HG03066 (cell line): ENCODE measurements at regions not wholly inside any gene's neighbourhood (a gene's known extent, or its start where the extent isn't known, plus 50 kb on each side); places are given as distances from the start of the nearest gene placed in this dataset.
A peak's percentile ranks its signal among the peaks of the same experiment; 100 is the strongest.
"Not testable (repeated sequence)": the region's sequence is repeated elsewhere in the genome, so short reads cannot be mapped to it uniquely, and the experiment has no call there.

Experiments
- ATAC-seq: cut with Tn5 transposase; IDR thresholded peaks from one replicate; pipeline ENCODE4 v1.9.1; 2021; ENCODE audit warnings: low read depth; ENCODE audit not compliant: unreplicated experiment

DNA sequence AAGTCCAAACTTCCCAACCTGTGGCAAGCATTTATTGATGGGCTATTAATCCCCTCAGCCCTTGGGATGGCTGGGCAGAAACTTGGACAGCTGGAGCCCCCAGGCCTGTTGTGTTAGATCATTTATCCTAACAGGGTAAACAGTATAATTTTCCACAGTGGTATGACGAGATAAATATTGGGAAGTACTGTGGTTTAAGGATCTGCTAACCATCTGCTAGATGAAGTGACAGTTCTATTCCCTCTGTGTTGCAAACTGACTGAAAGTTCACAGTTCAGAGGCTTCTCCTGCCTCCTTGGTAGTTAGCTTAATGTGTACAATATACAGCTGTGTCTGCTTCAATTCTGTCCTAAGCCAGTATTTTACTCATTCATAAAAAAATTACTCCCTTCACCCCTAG lies 127.5 kb upstream of the CHODL start:
- ATAC-seq = no peak

DNA sequence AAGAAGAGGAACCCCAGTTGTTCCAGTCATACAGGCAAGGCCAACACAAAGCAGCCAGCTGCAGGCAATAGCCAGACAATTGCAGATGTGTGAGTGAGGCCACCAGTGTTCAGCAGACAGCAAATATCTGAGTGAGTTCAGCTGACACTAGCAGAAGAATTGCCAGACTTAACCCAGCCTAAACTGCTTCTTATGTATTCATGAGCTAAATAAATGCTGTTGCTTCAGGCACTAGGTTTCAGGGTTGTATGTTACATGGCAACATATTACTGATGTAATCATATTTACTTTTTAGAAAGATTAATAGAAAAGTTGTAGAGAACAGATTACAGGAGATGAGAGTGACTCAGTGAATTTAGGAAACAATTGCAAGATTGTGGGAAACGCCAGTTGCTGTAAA lies 129.8 kb upstream of the CHODL start:
- ATAC-seq = no peak

DNA sequence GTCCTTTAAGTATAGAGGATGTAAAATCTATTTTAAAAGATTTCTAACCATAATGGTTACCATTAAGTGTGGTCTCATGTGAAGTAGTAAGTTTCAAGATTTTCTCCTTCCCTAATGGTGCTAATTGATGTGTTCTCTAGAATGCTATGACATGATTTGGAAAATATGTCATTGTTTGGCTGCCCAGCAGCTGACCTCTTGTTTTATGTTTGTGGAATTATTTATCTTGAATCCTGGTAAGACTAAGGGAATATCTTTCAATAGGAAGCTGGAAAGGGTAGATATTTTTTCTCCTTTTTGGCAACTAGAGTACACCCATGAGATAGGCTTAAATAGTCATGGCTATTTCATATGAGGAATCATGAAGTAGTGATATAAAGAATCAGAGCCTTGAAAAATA lies 139.8 kb upstream of the CHODL start:
- ATAC-seq = no peak

DNA sequence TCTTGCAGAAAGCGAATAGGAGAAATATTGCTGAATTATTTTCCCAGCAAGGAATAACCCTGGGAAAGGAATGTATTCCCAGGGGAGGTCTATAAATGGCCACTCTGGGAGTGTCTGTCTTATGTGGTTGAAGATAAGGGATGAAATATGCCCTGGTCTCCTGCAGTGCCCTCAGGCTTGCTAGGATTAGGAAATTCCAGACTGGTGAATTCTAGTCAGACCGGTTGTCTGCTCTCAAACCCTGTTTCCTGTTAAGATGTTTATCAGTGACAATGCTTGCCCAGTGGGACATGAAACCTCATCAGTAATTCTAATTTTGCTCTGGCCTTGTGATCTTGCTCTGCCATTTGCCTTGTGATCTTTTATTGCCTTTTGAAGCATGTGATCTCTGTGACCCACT lies 148.2 kb upstream of the CHODL start:
- not testable (repeated sequence) for ATAC-seq

DNA sequence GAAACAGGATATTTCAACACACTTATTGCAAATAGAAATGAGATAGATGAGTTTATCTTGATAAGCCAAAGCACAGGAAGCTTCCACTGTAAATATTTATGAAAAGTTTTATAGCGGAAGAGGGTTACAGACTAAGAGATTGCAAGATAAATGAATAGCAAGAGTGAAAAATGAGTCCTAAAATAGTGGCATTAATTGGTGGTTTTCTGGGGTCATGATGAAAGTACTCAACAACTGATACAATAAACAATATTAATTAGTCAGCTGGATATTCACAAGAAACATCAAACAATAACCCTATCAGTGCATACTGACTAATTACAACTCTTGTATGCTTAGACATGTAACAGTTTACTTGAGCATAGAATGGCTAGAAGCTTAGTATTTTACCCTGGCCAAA lies 154.8 kb upstream of the CHODL start:
- no peak for ATAC-seq

DNA sequence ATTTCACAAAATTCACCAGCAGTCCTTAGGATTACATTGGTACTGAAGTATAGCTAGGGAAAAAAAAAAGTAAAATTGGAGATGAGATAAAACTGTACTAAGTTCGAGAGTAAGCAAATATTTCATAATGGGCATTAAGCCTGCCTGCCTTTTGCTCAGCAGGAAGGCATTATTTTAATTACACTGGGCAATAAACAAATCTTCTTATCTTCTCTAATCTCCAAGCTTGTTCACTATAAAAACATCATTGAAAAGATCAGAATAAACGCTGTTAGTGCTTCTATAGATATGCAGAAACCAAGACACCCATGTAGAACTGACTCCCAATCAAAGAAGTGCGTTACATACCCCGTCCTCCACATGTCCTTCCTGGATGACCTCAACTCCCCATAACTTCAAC lies 174.2 kb upstream of the CHODL start:
- ATAC-seq = no peak

DNA sequence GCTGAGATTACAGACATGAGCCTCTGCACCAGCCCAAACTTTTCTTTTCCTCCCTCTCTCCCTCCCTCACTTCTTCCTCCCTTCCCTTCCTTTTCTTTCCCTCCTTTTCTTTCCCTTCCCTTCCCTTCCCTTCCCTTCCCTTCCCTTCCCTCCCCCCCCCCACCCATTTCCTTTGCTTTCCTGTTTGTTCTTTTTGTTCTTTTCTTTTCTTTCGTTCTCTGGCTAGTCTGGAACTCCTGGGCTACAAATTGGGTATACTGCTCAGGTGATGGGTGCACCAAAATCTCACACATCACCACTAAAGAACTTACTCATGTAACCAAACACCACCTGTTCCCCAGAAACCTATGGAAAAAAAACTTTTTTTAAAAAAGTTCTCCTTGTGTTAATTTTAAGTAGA lies 174.8 kb upstream of the CHODL start:
- ATAC-seq = no peak

DNA sequence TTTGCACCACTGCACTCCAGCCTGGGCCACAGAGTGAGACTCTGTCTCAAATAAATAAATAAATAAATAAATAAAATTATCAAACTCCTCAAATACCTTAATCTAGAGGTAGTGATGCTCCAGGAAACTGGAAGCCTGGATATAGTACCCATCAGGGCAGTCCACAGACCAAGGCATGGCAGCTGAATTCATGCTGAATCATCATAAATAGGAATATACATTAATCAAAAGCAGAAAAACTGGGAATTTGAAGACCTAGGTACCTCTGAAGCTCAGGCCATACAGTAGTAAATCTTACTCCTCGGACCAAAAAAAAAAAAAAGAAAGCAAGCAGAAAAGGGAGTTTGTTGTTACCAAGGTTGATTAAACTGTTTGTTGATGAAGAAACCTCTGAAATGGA lies 184.2 kb upstream of the CHODL start:
- ATAC-seq = no peak

DNA sequence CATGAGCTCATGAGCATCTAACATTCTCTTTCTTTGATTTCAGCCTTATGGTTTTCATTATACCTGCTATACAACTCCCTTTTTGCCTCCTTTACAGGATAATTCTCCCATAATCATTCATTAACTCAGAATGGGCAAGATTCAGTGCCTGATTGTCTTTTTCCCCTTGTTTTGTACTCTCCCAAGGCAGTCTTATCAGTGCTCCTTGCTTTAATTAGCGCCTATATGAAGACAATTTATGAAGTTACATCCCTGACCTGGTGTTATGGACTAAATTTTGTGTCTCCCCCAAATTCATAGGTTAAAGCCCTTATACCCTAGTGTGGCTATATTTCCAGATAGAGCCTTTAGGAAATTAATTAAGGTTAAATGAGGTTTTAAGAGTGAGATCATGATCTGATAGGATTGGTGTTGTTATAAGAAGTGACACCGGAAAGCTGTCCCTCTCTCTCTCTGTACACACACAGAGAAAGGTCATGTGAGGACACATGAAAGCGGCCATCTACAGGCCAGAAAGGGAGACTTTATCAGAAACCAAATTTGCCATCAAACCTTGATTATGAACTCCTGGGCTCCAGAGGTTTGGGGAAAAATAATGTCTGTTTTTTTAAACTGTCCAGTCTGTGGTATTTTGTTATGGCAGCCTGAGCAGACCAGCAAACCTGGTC lies 185.8 kb upstream of the CHODL start:
- ATAC-seq = no peak

DNA sequence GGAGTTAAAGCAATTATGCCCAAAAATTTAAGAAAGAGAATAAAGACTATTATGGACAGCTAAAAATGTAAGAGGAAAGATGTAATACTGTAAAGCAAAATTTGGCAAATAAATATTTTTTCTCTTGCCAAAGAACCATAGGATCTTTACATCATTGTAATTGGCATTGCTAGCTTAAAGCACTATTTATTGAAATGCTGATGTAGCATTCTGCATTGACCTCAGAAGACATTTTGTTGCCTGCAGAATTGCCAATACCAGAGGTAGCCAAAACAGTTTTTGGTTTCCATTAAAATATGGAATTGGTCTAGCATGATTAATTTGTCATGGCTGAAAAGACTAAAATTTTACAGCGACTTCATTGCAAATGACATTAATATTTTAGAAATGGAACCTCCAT lies 191.5 kb upstream of the CHODL start:
- no peak for ATAC-seq

DNA sequence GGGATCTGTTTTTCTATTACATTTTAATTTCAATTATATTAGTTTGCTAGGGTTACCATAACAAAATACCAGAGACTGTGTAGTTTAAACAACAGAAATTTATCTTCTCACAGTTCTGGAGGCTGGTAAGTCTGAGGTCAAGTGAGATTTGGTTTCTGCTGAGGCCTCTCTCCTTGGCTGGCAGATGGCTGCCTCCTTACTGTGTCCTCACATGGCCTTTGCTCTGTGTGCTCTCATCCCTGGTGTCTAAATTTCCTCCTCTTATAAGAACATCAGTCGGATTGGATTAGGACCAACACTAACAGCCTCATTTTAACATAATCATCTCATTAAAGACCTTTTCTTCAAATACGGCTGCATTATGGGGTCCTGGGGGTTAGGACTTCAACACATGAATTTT lies 195.2 kb upstream of the CHODL start:
- no peak for ATAC-seq

DNA sequence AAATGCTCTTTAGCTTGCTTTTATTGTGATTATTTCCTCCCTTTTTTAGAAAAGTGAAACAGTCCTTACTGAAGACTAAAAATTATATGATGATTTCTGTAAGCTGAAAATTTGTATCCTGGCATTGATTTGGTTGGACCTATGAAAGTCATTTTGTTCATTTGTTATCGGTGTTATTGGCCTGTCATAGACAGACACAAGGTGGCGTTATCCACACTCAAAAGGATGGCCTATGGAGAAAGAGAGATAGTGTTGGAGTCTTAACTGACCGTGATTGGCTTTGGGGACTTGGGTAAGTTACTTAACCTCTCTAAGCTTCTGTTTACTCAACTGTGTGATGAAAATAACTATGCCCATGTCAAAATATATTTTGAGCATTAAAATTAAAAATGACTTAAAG lies 203.6 kb upstream of the CHODL start:
- ATAC-seq = peak; percentile 58

DNA sequence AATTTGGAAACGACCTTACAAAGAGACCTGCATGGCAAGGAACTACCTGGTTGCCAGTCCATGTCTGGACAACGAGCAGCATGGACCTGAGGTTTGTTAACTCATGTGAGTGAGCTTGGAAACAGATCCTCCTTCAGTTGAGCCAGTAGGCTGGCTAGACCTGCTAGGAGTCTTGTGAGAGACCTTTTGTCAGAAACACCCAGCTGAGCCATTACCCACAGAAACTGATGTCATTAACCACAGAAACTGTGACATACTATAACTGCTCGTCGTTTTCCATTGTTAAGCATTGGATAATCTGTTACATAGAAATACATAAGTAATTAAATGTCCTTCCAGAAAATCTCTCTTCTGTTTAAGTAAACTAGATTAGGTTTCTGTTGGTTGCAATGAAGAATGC lies 211.1 kb upstream of the C21orf91 start:
- no peak for ATAC-seq

DNA sequence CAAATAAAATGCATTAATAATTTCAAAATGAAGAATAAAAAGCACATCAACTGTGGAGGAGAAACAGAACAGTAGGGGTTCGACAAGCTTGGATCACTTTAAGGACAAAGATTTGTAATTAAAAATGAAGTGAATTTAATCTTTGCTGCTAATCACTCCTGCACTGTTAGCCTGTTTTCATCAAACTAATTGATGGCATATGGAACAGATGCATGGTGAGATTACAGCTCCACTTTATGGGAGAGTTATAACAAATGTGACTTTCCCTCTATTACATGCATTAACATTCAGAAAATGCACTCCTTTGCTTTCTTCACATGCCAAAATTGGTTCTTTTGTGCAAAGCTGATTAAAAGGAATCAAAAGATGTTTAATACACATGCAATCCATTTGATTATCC lies 207.2 kb upstream of the C21orf91 start:
- ATAC-seq = no peak

DNA sequence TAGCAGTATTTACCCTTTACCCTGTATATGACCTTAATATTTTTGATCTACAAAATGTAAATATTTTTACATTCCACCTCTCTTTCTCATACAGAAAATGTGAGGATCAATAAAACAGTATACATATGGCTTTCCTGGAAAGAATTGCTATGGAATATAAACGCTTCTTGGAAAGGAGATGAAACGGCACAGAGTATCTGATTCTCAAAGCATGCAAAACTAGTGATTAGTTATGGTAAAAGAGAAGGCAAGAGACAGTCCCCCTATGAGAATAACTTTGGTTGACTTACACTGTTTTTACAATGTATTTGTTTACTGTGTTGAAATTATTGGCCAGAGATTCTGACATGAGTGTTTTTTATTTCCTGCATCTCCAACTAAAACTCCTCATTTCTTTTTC lies 204.6 kb upstream of the C21orf91 start:
- no peak for ATAC-seq

DNA sequence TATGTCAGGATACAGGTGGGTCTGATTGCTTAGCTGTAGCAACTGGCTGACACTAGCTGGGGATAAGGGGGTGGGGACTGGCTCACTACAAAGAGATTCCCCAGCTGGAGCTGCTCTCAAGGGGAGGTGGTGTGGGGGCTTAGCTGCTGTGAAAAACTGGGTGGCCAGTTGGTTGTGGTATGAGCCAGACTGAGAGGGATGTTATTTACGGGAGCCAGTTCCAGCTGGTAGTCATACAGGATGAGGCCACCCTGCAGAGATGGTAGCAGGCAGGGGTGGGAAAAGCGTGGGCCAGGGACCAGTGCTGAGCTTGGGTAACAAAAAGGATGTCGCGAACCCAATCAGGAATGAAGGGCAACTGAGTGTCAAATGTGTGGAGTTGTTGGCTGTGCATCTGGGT lies 204.0 kb upstream of the C21orf91 start:
- no peak for ATAC-seq

DNA sequence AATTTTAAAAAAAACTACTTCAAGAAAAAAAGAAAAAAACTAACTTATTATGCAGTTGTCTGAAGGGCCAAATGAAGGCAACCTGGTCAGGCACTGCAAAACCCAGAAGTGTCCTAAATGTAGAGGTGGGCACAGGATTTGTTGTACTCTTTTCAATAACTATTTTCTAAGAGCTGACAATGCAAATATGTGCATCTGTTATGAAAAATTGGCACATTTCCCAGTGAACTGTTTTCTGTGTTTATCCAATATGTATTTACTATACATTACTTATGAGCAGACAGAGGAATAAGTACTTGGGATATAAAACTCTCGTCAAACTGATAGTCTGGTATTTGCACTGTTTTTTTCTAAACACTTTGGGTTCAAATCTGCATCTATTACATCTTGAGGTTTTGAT lies 188.0 kb upstream of the C21orf91 start:
- ATAC-seq = no peak

DNA sequence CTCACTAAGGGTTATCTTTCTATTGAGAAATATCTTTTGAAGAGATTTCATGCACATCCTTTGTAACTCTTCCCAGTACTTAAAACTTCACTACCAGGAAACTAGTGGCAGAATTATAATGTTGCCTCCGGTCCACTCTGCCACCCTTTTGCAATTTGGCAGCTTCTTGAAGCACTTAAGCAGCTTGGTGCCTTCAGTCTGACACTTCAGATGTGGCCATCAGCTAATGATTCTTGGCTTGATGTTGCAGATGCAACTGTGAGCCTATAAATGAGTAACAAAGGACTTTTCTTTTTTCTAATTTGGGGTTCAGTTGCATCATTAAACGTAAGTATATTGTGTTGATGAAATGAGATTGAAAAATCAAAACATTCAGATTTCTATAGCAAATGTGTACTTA lies 187.5 kb upstream of the C21orf91 start:
- no peak for ATAC-seq

DNA sequence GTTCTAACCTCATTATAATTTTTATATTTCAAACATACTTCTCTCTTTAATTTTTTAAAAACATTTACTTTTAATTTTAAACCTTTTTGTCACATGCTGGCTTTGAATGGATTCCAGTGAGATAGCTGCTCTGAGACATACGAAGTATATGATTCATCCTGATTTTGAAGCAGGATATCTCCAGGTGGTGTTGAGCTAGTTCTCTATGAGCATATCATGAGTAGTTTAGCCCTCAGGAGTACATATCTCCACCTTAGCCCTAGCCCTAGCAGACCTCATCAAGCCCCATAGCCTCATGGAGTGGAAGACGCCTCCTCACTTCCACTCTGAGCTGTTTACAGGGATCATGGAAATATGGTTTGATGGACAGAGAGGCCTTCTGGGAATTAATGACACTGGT lies 183.2 kb upstream of the C21orf91 start:
- ATAC-seq = no peak

DNA sequence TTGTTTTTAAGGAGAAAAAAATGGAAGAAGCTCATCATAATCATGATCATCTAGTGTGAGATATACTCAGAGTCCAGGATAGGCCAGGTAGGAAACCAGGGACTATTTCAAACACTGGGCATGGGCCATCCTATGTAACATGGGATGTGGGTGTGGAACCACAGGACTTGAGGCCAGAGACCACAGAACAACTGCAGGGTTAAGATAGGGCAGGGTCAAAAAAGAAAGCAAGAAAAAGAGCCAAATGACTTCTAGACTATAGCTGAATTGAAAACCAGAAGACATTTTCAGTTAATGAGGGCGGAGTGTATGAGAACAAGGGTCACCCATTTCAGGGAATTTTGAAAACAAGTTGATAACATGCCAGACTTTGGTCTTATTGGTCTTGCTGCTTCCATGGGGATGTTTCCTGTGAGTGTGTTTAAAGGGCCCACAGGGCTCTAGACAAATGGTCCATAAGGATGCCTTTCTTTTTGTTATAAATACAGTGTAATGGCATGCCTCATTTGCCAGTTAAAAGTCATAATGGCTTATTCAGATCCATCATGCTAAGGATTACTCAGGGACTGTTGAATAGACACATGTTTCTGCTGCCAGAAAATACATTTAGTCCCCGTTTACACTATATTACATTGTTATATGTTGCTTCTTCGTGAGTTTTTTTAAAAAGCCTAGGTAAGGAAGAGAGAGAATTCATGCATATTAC lies 182.0 kb upstream of the C21orf91 start:
- ATAC-seq = no peak

DNA sequence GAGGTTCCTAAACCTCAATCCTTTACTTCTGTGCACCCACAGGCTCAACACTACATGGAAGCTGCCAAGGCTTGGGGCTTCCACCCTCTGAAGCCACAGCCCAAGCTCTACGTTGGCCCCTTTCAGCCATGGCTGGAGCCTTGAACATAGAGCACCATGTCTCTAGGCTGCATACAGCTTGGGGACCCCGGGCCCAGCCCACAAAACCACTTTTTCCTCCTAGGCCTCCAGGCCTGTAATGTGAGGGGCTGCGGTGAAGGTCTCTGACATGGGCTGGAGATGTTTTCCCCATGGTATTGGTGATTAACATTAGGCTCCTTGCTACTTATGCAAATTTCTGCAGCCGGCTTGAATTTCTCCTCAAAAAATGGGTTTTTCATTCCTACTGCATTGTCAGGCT lies 179.4 kb upstream of the C21orf91 start:
- not testable (repeated sequence) for ATAC-seq

DNA sequence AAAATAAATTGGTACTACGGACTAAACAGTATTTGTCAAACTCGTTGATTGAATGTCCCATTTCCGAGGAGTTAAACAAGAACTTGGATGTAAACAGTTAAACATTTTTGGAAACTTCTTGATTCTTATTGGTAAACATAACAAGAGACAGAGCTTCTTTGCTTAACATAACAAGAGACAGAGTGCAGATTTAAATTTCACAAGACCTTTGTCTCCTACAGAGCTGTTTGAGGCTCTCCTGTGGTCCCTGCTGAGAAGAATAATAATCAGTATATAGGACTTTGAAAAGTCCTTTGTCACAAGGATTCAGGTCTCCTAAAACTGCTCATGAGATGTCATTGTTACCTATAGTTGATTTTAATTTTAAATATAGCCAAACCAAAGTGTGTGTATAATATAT lies 170.6 kb upstream of the C21orf91 start:
- no peak for ATAC-seq

DNA sequence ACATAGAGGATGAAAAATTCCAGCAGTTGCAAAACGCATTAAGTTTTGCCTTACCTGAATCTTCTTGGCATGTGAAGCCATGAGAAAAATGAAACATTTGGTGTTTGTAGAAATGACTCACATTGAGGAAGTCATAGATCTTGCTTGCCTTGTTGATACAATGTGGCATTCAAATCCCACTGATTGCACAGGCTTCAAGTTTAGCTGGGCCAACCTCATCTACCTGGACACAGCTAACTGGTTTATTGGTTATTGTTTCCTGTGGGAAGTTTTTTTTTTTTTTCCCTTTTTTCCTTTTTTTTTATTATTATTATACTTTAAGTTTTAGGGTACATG lies 168.9 kb upstream of the C21orf91 start:
- ATAC-seq = no peak
